GM08714 (cell line): ENCODE measurements at regions not wholly inside any gene's neighbourhood (a gene's known extent, or its start where the extent isn't known, plus 50 kb on each side); places are given as distances from the start of the nearest gene placed in this dataset.
"Not testable (repeated sequence)": the region's sequence is repeated elsewhere in the genome, so short reads cannot be mapped to it uniquely, and the experiment has no call there.

Experiments used
- H3K4me3 ChIP-seq: fragments of 200-500 bp; sonication (Bioruptor generic); 2 replicates; pipeline ENCODE4 v1.5.1; 2014; ENCODE audit warnings: mild to moderate bottlenecking, low read length, inconsistent platforms
- ZNF274 ChIP-seq: IDR thresholded peaks from 2 replicates; pipeline ENCODE4 v1.6.1; 2012; ENCODE audit warnings: mild to moderate bottlenecking, low read depth, low read length

GRCh38 chr2:37770797-37771196, 99.4 kb upstream of the CDC42EP3 start:
- no peak overlapping the region for H3K4me3 ChIP-seq
- TF ChIP-seq ZNF274: no peak

- no peak for TF ChIP-seq ZNF274
- no peak overlapping the region for H3K4me3 ChIP-seq
These were observed 100.2 kb upstream of the CDC42EP3 start for GRCh38 chr2:37771600-37772088.

DNA sequence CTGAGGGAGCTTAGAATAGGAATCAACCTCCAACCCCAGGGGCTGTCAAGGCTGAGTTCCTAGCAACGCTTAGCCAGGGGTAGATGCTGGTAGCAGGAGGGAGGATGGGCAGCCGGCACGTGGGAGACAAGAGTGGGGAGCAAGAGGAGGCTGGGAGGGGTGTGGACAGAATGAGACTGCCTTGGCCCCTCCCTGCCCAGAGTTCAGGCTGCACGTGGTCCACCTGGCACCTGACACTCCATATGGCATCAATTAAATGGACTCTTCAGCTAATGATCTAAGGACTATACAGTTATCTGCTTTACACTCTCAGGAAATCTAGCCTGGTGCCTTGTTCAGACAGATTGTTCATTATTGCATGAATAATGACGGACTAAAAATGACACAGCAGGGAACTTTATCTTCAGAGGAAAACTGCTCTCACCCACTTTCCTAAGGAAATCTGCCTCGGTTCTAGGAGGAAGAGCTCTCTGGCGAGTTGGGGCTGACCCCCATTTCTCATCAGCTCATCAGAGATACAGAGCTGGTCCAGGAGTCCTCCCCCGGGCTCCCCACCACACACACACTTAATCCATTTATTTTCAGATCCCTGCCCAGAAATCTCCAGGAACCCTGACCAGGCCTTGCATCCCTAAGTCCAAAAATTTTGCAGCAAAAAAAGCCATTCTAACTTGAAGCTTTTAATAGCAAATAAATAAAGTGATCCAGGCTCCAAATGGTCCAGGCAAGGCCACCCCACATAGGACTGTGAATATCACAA, 102.1 kb upstream of the CDC42EP3 start:
- no peak overlapping the region for H3K4me3 ChIP-seq
- TF ChIP-seq ZNF274: no peak

DNA sequence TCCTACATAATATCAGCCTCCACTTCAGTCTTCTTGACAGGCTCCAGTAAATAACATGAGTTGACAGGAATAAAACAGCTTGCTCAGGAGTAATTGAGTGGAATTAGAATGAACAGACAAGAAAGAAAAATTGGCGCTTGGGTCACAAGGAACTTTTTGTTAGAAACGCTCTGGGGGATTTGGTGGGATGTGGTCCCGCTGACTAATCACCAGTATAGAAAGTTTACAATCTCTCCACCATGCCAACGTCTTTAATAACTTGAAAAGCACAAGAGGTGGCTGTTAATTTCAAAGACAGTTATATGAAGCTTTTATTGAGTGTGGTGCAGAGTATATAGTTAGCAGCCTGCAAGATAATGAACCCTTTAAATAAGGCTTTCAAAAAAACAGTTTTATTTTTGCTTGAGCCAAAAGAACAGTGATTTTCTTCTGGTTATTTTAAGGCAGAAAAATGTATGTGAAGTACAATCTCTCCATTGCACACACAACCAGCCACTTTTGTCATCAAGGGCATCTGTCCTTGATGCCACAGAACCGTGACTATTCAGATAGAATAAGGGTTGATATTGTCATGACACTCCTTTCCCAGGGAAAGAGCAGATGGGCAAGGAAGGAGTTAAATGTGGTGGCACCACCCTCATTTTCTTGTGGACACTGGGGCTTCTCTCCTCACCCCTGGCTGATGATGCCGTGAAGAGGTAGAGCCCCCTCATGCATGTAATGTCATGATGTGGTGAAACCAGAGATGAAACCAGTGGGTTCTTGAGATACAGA, 102.9 kb upstream of the CDC42EP3 start:
- not testable (repeated sequence) for H3K4me3 ChIP-seq

GRCh38 chr2:37774976-37775907, 103.8 kb upstream of the CDC42EP3 start:
- no peak overlapping the region for H3K4me3 ChIP-seq
- TF ChIP-seq ZNF274: no peak

GRCh38 chr2:37775908-37776250, 104.4 kb upstream of the CDC42EP3 start:
- H3K4me3 ChIP-seq: no peak overlapping the region
- TF ChIP-seq ZNF274: no peak

DNA sequence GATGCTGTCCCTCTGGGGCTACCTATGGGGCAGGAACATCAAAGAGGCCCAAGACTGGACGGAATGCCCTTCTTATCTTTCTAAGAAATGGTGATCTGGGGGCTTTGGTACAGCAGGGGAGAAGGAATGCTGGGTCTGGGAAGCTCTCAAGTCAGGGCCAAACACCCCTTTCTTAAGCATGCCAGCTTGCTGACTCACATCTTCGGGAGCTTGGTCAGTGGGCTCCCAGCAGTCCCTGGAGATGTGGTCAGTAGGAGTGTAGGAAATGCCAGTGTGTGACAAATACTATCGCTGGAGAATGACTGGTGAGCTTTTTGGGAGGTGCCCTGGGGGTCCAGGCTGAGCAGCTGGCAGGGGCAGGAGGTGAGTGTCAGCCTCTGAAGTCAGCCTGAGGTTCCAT, 105.0 kb upstream of the CDC42EP3 start:
- no peak for TF ChIP-seq ZNF274
- no peak overlapping the region for H3K4me3 ChIP-seq

- TF ChIP-seq ZNF274: no peak
- H3K4me3 ChIP-seq: no peak overlapping the region
These were observed 107.7 kb upstream of the CDC42EP3 start for GRCh38 chr2:37779139-37779538.

- TF ChIP-seq ZNF274: no peak
- no peak overlapping the region for H3K4me3 ChIP-seq
These were observed 108.4 kb upstream of the CDC42EP3 start for GRCh38 chr2:37779611-37780386.

GRCh38 chr2:37780387-37780676, 108.9 kb upstream of the CDC42EP3 start:
- TF ChIP-seq ZNF274: no peak
- no peak overlapping the region for H3K4me3 ChIP-seq

GRCh38 chr2:37781028-37781427, 109.6 kb upstream of the CDC42EP3 start:
- H3K4me3 ChIP-seq: no peak overlapping the region
- TF ChIP-seq ZNF274: no peak

GRCh38 chr2:37782155-37782673, 110.8 kb upstream of the CDC42EP3 start:
- no peak overlapping the region for H3K4me3 ChIP-seq
- TF ChIP-seq ZNF274: no peak

- H3K4me3 ChIP-seq: no peak overlapping the region
- no peak for TF ChIP-seq ZNF274
These were observed 111.4 kb upstream of the CDC42EP3 start for GRCh38 chr2:37782721-37783371.

- no peak for TF ChIP-seq ZNF274
- H3K4me3 ChIP-seq: no peak overlapping the region
These were observed 112.1 kb upstream of the CDC42EP3 start for GRCh38 chr2:37783545-37783944.
